ENCODE measurements at regions not wholly inside any gene's neighbourhood (a gene's known extent, or its start where the extent isn't known, plus 50 kb on each side); places are given as distances from the start of the nearest gene placed in this dataset.

DNA sequence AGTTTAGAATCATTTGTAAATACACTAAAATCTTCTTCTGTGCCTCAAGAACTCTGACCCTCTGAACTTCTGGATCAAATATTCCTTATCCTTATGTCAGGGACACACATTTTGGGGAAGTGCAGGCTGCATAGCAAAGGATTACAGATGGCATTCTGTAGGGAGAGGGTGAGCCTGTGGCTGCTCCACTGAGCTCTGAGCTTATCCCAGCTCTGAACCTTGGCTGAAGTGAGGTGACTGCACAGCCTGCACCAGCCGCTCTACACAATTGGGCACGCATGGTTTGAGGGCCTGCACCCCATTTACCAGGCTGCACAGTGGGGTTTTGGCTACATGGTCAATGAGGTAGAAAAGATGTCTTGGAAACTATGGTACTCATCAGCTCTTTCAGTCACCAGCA, 251.6 kb downstream of the GALR1 start:
- DNase-seq (no peak), ATAC-seq (no peak)
- intact Hi-C loops (cut with DNase I): no loop called here
- Histone ChIP-seq H3K27me3 (no peaks in the 10 kb centered on the region), H3K4me3 (no peak overlapping the region), H3K27ac (no peak overlapping the region), H3K4me1 (no peaks in the 10 kb centered on the region), H3K9me3 (no peaks in the 10 kb centered on the region), H3K36me3 (no peaks in the 10 kb centered on the region)
- 32 to 79% (median 52%) methylated on average over 2 of the region's 2 CpGs for WGBS, 4 donors
- TF ChIP-seq, protein P1, sequence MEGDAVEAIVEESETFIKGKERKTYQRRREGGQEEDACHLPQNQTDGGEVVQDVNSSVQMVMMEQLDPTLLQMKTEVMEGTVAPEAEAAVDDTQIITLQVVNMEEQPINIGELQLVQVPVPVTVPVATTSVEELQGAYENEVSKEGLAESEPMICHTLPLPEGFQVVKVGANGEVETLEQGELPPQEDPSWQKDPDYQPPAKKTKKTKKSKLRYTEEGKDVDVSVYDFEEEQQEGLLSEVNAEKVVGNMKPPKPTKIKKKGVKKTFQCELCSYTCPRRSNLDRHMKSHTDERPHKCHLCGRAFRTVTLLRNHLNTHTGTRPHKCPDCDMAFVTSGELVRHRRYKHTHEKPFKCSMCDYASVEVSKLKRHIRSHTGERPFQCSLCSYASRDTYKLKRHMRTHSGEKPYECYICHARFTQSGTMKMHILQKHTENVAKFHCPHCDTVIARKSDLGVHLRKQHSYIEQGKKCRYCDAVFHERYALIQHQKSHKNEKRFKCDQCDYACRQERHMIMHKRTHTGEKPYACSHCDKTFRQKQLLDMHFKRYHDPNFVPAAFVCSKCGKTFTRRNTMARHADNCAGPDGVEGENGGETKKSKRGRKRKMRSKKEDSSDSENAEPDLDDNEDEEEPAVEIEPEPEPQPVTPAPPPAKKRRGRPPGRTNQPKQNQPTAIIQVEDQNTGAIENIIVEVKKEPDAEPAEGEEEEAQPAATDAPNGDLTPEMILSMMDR (IDR thresholded peaks at IDR 0.05): no peak
- no peak for TF ChIP-seq POLR2A (IDR thresholded peaks at IDR 0.05)

DNA sequence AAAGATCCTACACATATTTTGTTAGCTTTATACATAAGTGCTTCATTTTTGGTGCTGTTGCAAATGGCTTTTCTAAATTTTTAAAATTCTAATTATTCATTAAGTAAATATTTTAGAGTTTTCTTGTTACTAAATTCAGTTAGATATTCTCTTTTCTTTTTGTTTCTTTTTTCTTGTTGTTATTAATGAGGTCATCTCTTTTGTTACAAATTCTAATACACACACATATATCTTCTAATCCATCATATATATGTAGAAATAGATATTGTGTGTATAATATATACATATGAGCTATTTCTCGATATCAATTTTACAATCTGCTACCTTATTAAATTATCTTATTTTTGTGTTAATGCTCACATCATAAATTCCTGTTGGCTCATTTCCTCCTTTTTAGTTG, 255.9 kb downstream of the GALR1 start:
- DNase-seq (no peak), ATAC-seq (no peak)
- TF ChIP-seq, protein P1 (IDR thresholded peaks at IDR 0.05): no peak
- TF ChIP-seq POLR2A (IDR thresholded peaks at IDR 0.05): no peak
- Histone ChIP-seq H3K36me3 (no peaks in the 10 kb centered on the region), H3K27ac (no peak overlapping the region), H3K27me3 (no peaks in the 10 kb centered on the region), H3K9me3 (peaks cover 0 to 6% (median 0%) of the 10 kb centered on the region in 12 donors), H3K4me3 (no peak overlapping the region), H3K4me1 (no peaks in the 10 kb centered on the region)
- intact Hi-C loops (cut with DNase I): no loop called here
- WGBS, 4 donors: 87 to 92% (median 89%) methylated on average over 1 of the region's 1 CpG

DNA sequence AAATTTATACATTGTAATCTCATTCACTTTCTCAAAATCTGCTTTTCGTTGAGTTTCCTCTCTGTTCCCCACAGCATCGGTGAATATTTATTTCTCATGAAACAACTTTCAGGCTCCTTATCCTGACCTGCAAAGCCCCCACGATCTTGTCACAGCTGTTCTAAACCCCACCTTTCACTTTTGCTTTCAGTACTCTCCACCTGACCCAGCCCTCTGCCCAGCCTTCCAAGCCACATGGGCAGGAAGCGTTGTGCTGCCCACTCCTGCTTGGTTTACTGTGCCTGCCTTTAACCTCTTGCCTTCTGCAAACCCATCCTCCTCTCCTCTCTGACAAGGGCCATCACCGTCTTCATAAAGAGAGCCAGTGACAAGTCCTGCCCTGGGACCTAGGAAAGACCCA, 262.5 kb downstream of the GALR1 start:
- no peak for DNase-seq
- intact Hi-C loops (cut with DNase I): no loop called here
- ATAC-seq: no peak
- 75 to 80% (median 78%) methylated on average over 5 of the region's 5 CpGs for WGBS, 4 donors
- Histone ChIP-seq H3K27me3 (no peaks in the 10 kb centered on the region), H3K27ac (no peak overlapping the region), H3K4me3 (no peak overlapping the region), H3K36me3 (no peaks in the 10 kb centered on the region), H3K4me1 (no peaks in the 10 kb centered on the region), H3K9me3 (peaks cover 0 to 17% (median 0%) of the 10 kb centered on the region in 12 donors)
- TF ChIP-seq, protein P1 (IDR thresholded peaks at IDR 0.05): no peak
- TF ChIP-seq POLR2A (IDR thresholded peaks at IDR 0.05): no peak

DNA sequence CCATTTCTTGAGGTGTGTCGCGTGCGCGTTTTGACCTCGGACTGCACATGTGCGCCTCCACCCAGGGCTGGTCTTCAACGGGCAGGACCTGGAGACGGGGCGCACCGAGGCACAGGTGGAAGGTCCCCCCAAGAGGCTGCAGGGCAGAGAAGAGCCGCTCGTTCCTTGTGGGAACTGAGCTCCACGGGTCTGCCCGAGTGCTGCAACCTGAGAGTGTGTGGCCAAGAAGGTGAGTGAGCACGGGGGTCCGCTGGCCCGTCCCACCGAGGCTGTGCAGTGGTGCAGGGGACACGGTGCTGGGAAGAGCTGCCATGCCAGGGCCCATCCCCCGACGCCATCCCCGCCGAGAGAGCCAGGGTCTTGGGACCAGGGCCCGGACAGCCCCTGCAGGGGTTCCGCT, 268.3 kb downstream of the GALR1 start:
- H3K27me3 ChIP-seq: no peaks in the 10 kb centered on the region
- ATAC-seq (no peak), DNase-seq (no peak)
- H3K36me3 ChIP-seq: no peaks in the 10 kb centered on the region
- H3K4me1 ChIP-seq: no peaks in the 10 kb centered on the region
- 86 to 93% (median 91%) methylated on average over 18 to 25 of the region's 25 CpGs for WGBS, 4 donors
- H3K27ac ChIP-seq: no peak overlapping the region
- intact Hi-C loops (cut with DNase I): no loop called here
- H3K4me3 ChIP-seq: no peak overlapping the region
- TF ChIP-seq POLR2A (IDR thresholded peaks at IDR 0.05): no peak
- TF ChIP-seq, protein P1 (IDR thresholded peaks at IDR 0.05): no peak
- peaks cover 0 to 13% (median 0%) of the 10 kb centered on the region in 12 donors for H3K9me3 ChIP-seq

Data from heart left ventricle (tissue), 16 donors.